Epithelial cell of proximal tubule (primary cell): ENCODE measurements at regions not wholly inside any gene's neighbourhood (a gene's known extent, or its start where the extent isn't known, plus 50 kb on each side); places are given as distances from the start of the nearest gene placed in this dataset.

Experiments
- DNase-seq: peaks from one replicate; pipeline ENCODE4 v3.0.0-alpha.2; 2011; ENCODE audit warnings: low read depth
- H3K4me3 ChIP-seq: 2 replicates; pipeline ENCODE4 v1.5.1; 2011; ENCODE audit warnings: low read depth, mild to moderate bottlenecking, low read length
- CTCF ChIP-seq: conservative IDR thresholded peaks from 2 replicates; pipeline ENCODE4 v1.5.1; 2012; ENCODE audit warnings: low read depth, mild to moderate bottlenecking, low read length

- TF ChIP-seq CTCF: no peak
- H3K4me3 ChIP-seq: no peak overlapping the region
- no peak for DNase-seq
These were observed 86.1 kb upstream of the LMO3 start for GRCh38 chr12:16692099-16692498.

- DNase-seq: no peak
- H3K4me3 ChIP-seq: no peak overlapping the region
- TF ChIP-seq CTCF: no peak
These were observed 85.7 kb upstream of the LMO3 start for GRCh38 chr12:16691624-16692023.

GRCh38 chr12:16688200-16688599, 82.2 kb upstream of the LMO3 start:
- TF ChIP-seq CTCF: no peak
- no peak for DNase-seq
- H3K4me3 ChIP-seq: no peak overlapping the region

GRCh38 chr12:16685107-16685506, 79.1 kb upstream of the LMO3 start:
- peak; percentile 39 for TF ChIP-seq CTCF
- no peak overlapping the region for H3K4me3 ChIP-seq
- no peak for DNase-seq

GRCh38 chr12:16681196-16681595, 75.2 kb upstream of the LMO3 start:
- no peak for DNase-seq
- TF ChIP-seq CTCF: no peak
- H3K4me3 ChIP-seq: no peak overlapping the region

GRCh38 chr12:16675438-16675837, 69.5 kb upstream of the LMO3 start:
- no peak for DNase-seq
- TF ChIP-seq CTCF: no peak
- no peak overlapping the region for H3K4me3 ChIP-seq

- H3K4me3 ChIP-seq: no peak overlapping the region
- no peak for TF ChIP-seq CTCF
- DNase-seq: no peak
These were observed 68.9 kb upstream of the LMO3 start for GRCh38 chr12:16674885-16675284.
